Fibroblast of skin of left biceps (primary cell): ENCODE measurements at regions not wholly inside any gene's neighbourhood (a gene's known extent, or its start where the extent isn't known, plus 50 kb on each side); places are given as distances from the start of the nearest gene placed in this dataset.
"Not testable (repeated sequence)": the region's sequence is repeated elsewhere in the genome, so short reads cannot be mapped to it uniquely, and the experiment has no call there.

Experiments
- DNase-seq, 2 experiments: peaks; one replicate each; pipeline ENCODE4 v3.0.0-alpha.2; 2013; ENCODE audit warnings: low read depth in 2 of 2

DNA sequence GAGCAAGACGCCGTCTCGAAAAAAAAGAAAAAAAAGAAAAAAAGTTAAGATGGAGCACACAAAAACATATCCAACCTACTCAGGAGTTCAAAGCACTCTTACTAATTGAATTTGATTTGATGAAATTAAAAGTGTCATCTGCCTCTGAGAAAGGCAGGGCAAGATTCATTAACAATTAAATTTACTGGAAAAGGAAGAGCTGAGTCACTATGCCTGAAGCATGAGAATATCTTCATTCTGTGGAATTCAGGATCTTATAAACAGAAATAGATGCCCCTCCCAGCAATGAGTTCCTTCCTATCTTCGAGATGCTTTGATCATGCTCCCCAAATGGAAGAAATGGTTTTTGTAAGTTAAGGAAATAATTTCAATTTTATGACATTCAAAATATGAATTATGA lies 61.0 kb upstream of the ST3GAL6 start:
- DNase-seq = no peak

DNA sequence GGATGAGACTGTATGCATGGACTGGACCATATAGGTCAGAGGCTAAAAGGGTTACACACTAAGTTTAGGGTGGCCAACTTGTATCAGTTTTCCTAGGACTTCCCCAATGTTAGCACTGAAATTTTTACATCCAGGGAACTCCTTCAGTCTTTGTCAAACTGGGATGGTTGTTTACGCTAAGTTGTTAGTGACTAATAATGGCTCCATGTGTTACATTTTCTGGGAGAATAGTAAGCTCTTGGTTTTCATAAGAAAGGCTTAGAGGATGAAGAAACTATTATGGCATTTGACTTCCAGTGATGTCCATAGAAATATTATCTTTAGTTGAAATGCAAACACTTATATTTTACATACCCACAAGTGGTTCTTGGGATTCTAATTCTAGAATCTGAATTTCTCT lies 57.9 kb upstream of the ST3GAL6 start:
- no peak for DNase-seq

DNA sequence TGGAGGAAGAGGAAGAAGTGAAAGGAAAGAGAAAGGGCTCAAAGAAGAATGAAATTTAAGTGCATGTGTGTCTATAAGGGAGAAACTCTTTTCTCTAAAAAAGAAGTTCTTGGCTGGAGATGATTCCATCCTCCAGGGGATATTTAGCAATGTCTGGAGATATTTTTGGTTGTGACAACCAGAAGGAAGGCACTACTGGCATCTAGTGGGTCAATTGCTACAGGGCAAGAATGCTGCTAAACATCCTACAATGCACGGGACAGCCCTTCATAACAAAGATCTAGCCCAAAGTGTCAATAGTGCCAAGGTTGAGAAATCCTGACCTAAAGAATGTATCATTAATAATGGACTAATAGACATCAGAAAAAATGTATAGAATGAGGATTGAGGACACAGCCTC lies 57.4 kb upstream of the ST3GAL6 start:
- no peak for DNase-seq

DNA sequence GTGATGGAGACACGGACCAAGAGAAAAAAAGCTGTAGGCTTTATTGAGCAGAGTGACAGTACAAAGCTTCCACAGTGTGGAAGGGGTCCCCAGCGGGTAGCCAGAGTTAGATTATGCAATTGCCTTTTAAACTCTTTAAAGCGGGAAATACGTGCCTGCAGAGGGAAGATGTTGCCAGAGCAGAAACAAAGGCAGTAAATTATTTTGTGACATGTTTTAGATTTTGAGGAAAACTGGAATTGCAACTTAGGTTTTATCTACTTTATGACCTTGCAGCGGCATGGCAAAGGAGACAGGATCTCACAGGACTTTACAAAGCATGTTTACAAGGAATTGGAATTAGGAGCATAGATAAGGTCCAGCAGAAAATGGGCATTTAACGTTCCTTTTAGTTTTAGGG lies 54.5 kb upstream of the ST3GAL6 start:
- DNase-seq = not testable (repeated sequence)

DNA sequence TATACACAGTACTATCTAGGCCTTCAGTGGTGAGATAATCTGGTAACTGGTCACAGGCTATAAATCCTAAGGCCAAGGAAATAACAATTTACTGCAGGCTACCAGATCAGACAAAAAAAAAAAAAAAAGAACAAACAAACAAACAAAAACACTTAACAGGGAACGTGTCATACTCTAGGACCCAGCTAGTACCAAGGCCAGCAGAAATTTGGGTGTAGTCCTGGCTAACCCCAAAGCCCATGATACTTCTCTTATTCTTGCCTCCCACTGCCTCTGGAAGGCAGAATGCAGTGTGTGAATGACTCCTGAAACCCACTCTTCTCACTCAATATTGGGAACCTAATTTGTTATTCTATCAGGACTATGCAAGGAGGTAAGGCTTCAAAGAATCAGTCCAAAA lies 53.7 kb upstream of the ST3GAL6 start:
- DNase-seq = no peak

DNA sequence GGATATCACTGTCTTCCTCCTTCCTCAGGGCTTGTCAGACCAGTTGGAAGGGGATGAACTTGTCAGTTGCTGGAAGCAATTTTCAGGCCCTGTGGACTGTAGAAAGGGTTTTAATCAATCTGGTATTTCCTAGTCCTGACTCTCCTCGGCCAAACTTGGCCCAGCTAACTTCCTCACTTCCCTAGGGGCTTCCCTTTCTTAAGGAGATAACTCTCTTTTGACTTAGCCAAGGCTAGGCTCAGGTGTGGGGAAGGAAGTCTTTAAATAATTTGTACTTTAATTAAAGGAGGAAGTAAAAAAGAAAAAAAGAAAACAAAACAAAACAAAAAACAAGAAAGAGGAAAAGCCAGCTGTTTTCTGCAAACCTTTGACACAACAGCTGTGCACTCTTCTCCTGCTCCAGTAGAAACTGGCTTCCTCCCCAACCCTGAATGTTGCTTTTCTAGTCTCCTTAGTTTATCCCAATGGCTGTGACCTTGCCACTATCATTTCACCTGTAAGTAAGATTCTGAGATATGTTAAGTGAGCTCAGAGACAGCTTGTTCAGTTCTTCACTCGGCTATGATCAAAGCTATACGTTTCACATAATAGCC lies 53.0 kb upstream of the ST3GAL6 start:
- no peak for DNase-seq

DNA sequence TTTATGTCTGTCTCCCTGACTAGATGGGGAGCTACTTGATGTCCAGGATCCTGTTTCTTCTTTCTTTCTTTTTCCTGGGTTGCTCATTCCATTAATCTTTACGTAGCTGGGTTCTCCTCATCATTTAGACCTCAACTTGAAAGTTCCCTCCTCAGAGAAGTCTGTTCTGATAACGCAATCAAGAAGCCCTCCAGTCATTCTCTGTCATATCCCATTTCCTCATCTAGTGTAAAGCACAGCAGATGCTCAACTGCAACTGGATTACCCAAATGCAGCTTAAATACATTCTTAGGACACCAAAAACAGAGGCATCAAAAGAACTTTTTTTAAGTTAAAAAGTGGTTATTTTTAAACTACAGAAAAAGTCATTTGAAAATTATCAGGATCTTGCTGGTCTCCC lies 51.7 kb upstream of the ST3GAL6 start:
- no peak for DNase-seq

DNA sequence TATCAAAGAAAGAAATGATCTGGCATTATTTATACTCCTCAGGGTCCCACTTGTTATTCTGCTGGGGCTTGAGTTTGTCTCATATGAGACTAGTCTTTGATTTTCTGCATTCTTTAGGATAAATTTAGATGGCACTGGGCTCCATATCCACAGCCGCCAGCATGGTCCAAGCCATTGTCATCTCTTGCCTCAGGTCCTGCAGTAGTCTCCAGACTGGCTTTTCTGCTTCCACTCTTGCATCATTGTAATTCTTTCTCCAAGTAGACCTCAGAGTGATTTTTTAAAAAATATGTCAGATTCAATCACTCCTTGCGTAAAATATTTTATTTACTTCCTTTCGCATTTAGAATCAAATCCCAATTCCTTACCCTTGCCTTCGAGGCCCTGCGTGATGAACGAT lies 50.4 kb upstream of the ST3GAL6 start:
- DNase-seq = no peak

DNA sequence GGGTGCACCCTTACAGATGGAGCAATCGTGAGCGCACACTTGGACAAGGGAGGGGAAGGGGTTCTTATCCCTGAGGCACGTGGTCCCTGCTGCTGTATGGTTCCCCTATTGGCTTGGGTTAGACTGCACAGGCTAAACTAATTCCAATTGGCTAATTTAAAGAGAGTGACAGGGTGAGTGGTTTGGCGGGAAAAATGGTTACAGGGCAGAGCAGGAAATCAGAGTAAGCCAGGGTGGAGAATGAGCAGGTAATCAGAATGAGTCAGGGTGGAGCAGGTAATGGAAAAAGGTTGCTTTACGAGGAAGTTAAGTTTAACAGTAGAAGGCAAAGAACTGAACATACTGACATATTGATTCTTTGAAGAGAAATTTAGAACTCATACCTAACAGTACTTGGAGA lies 49.8 kb upstream of the ST3GAL6 start:
- not testable (repeated sequence) for DNase-seq
